Lower leg skin (tissue), 4 donors: ENCODE measurements at regions not wholly inside any gene's neighbourhood (a gene's known extent, or its start where the extent isn't known, plus 50 kb on each side); places are given as distances from the start of the nearest gene placed in this dataset.

Experiments used
- DNase-seq, 2 donors: peaks; one replicate each; pipeline ENCODE4 v3.0.0-alpha.2; 2019; ENCODE audit warnings: low spot score in 2 of 2
- H3K4me3 ChIP-seq: fragments of 200-600 bp; sonication (generic); 2 replicates; pipeline ENCODE4 v1.5.1; 2017; ENCODE audit warnings: mild to moderate bottlenecking, low read depth; ENCODE audit not compliant: poor library complexity, severe bottlenecking
- CTCF ChIP-seq, 3 donors: fragments of 450-650 bp; IDR thresholded peaks; one replicate each; pipeline ENCODE4 v1.5.1; 2016; ENCODE audit warnings: antibody characterized with exemption in 3 of 3, mild to moderate bottlenecking in 3 of 3, moderate library complexity in 2 of 3
- POLR2A ChIP-seq, 2 donors: fragments of 450-650 bp; IDR thresholded peaks; one replicate each; pipeline ENCODE4 v1.6.1; 2016 to 2017; ENCODE audit warnings: antibody characterized with exemption in 2 of 2, mild to moderate bottlenecking in 1 of 2, moderate library complexity in 1 of 2
- WGBS, 2 donors: methylation state at CpG; one replicate each; pipeline ENCODE4 v1.1.5; 2018; 5-methylcytosine and 5-hydroxymethylcytosine counted together
- intact Hi-C: fragments of 100-400 bp; cut with DNase I; formaldehyde crosslinking; loops from one replicate; pipeline ENCODE4 v1.15.0; 2023; ENCODE audit warnings: low total_unique reads

- H3K4me3 ChIP-seq = no peak overlapping the region
- DNase-seq = no peak
- no peak for TF ChIP-seq CTCF (IDR thresholded peaks at IDR 0.05)
- no peak for TF ChIP-seq POLR2A (IDR thresholded peaks at IDR 0.05)
- WGBS, 2 donors = 76 to 77% methylated on average over 7 of the region's 7 CpGs
- intact Hi-C loops = no loop called here
These were observed 173.9 kb upstream of the SKOR2 start for GRCh38 chr18:47425365-47425764.

GRCh38 chr18:47422524-47422923 lies 171.1 kb upstream of the SKOR2 start:
- WGBS, 2 donors = 56 to 60% methylated on average over 6 of the region's 6 CpGs
- no peak overlapping the region for H3K4me3 ChIP-seq
- no peak for DNase-seq
- intact Hi-C loops = no loop called here
- no peak for TF ChIP-seq POLR2A (IDR thresholded peaks at IDR 0.05)
- no peak for TF ChIP-seq CTCF (IDR thresholded peaks at IDR 0.05)

- DNase-seq = no peak
- intact Hi-C loops = no loop called here
- no peak overlapping the region for H3K4me3 ChIP-seq
- WGBS, 2 donors = 59 to 66% methylated on average over 4 of the region's 4 CpGs
- TF ChIP-seq CTCF (IDR thresholded peaks at IDR 0.05) = no peak
- TF ChIP-seq POLR2A (IDR thresholded peaks at IDR 0.05) = no peak
These were observed 168.7 kb upstream of the SKOR2 start for GRCh38 chr18:47420130-47420529.

GRCh38 chr18:47418746-47419145 lies 167.3 kb upstream of the SKOR2 start:
- intact Hi-C loops = no loop called here
- WGBS, 2 donors = 39 to 43% methylated on average over 3 of the region's 3 CpGs
- TF ChIP-seq POLR2A (IDR thresholded peaks at IDR 0.05) = no peak
- TF ChIP-seq CTCF (IDR thresholded peaks at IDR 0.05) = no peak
- DNase-seq = peak; percentile 20 to 69
- no peak overlapping the region for H3K4me3 ChIP-seq

GRCh38 chr18:47417807-47418206 lies 166.3 kb upstream of the SKOR2 start:
- no peak overlapping the region for H3K4me3 ChIP-seq
- TF ChIP-seq POLR2A (IDR thresholded peaks at IDR 0.05) (no peak), CTCF (IDR thresholded peaks at IDR 0.05) (no peak)
- intact Hi-C loops = no loop called here
- WGBS, 2 donors = 56 to 57% methylated on average over 2 of the region's 2 CpGs
- no peak for DNase-seq

GRCh38 chr18:47415881-47416280 lies 164.4 kb upstream of the SKOR2 start:
- WGBS, 2 donors = 37 to 38% methylated on average over 4 of the region's 4 CpGs
- intact Hi-C loops = no loop called here
- no peak overlapping the region for H3K4me3 ChIP-seq
- no peak for TF ChIP-seq CTCF (IDR thresholded peaks at IDR 0.05)
- peak in 1 of 2 donors; percentile 37 for DNase-seq
